Glutamatergic neuron (in vitro differentiated cells): ENCODE measurements at regions not wholly inside any gene's neighbourhood (a gene's known extent, or its start where the extent isn't known, plus 50 kb on each side); places are given as distances from the start of the nearest gene placed in this dataset.

Experiments
- DNase-seq: peaks from one replicate; pipeline ENCODE4 v3.0.0; 2022
- H3K27ac Mint-ChIP-seq: one replicate; pipeline ENCODE4 v1.8.0; 2020; ENCODE audit warnings: mild to moderate bottlenecking, mixed read lengths, inconsistent platforms; ENCODE audit not compliant: unreplicated experiment
- H3K27me3 Mint-ChIP-seq: one replicate; pipeline ENCODE4 v1.8.0; 2020; ENCODE audit warnings: mild to moderate bottlenecking, moderate library complexity, mixed read lengths, inconsistent platforms; ENCODE audit not compliant: unreplicated experiment
- H3K36me3 Mint-ChIP-seq: one replicate; pipeline ENCODE4 v1.8.0; 2020; ENCODE audit warnings: mild to moderate bottlenecking, mixed read lengths, inconsistent platforms; ENCODE audit not compliant: unreplicated experiment
- H3K4me1 Mint-ChIP-seq: one replicate; pipeline ENCODE4 v1.8.0; 2020; ENCODE audit warnings: mild to moderate bottlenecking, low read depth, mixed read lengths, inconsistent platforms; ENCODE audit not compliant: unreplicated experiment
- H3K4me3 Mint-ChIP-seq: one replicate; pipeline ENCODE4 v1.8.0; 2020; ENCODE audit warnings: mild to moderate bottlenecking, mixed read lengths, inconsistent platforms; ENCODE audit not compliant: unreplicated experiment
- H3K9me3 Mint-ChIP-seq: one replicate; pipeline ENCODE4 v1.8.0; 2020; ENCODE audit warnings: mild to moderate bottlenecking, moderate library complexity, mixed read lengths, inconsistent platforms; ENCODE audit not compliant: unreplicated experiment
- TF ChIP-seq, protein P1 (sequence below): fragments of 200-600 bp; sonication (generic); IDR thresholded peaks from one replicate; pipeline ENCODE4 v1.5.0; 2021; ENCODE audit not compliant: partially characterized antibody, unreplicated experiment

- Mint-ChIP-seq H3K27ac (no peak overlapping the region), H3K27me3 (peaks cover 3% of the 10 kb centered on the region), H3K4me1 (peaks cover 8% of the 10 kb centered on the region), H3K36me3 (no peaks in the 10 kb centered on the region), H3K9me3 (no peaks in the 10 kb centered on the region), H3K4me3 (no peak overlapping the region)
- DNase-seq = no peak
- TF ChIP-seq, protein P1, sequence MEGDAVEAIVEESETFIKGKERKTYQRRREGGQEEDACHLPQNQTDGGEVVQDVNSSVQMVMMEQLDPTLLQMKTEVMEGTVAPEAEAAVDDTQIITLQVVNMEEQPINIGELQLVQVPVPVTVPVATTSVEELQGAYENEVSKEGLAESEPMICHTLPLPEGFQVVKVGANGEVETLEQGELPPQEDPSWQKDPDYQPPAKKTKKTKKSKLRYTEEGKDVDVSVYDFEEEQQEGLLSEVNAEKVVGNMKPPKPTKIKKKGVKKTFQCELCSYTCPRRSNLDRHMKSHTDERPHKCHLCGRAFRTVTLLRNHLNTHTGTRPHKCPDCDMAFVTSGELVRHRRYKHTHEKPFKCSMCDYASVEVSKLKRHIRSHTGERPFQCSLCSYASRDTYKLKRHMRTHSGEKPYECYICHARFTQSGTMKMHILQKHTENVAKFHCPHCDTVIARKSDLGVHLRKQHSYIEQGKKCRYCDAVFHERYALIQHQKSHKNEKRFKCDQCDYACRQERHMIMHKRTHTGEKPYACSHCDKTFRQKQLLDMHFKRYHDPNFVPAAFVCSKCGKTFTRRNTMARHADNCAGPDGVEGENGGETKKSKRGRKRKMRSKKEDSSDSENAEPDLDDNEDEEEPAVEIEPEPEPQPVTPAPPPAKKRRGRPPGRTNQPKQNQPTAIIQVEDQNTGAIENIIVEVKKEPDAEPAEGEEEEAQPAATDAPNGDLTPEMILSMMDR = no peak
Observed at GRCh38 chr2:42859791-42860190, 67.4 kb upstream of the HAAO start.

GRCh38 chr2:42859006-42859552, 66.7 kb upstream of the HAAO start:
- H3K36me3 Mint-ChIP-seq = no peaks in the 10 kb centered on the region
- no peak overlapping the region for H3K4me3 Mint-ChIP-seq
- H3K27me3 Mint-ChIP-seq = peaks cover 3% of the 10 kb centered on the region
- H3K27ac Mint-ChIP-seq = no peak overlapping the region
- H3K9me3 Mint-ChIP-seq = no peaks in the 10 kb centered on the region
- peak; percentile 78 for DNase-seq
- TF ChIP-seq, protein P1 = peak; percentile 95
- H3K4me1 Mint-ChIP-seq = peaks cover 8% of the 10 kb centered on the region

GRCh38 chr2:42858140-42859005, 66.0 kb upstream of the HAAO start:
- TF ChIP-seq, protein P1 = no peak
- Mint-ChIP-seq H3K27ac (no peak overlapping the region), H3K36me3 (no peaks in the 10 kb centered on the region)

GRCh38 chr2:42856891-42857632, 64.7 kb upstream of the HAAO start:
- Mint-ChIP-seq H3K9me3 (peaks cover 3% of the 10 kb centered on the region), H3K27me3 (peaks cover 3% of the 10 kb centered on the region), H3K4me1 (peaks cover 11% of the 10 kb centered on the region), H3K4me3 (no peak overlapping the region), H3K36me3 (no peaks in the 10 kb centered on the region), H3K27ac (peak overlapping the region; percentile 9)
- TF ChIP-seq, protein P1 = no peak
- DNase-seq = no peak

More at GRCh38 chr2:42858140-42859005, 66.0 kb upstream of the HAAO start:
- no peak for DNase-seq
- Mint-ChIP-seq H3K27me3 (peaks cover 3% of the 10 kb centered on the region), H3K9me3 (no peaks in the 10 kb centered on the region), H3K4me1 (peaks cover 11% of the 10 kb centered on the region), H3K4me3 (no peak overlapping the region)
